HepG2 (cell line): ENCODE measurements at regions not wholly inside any gene's neighbourhood (a gene's known extent, or its start where the extent isn't known, plus 50 kb on each side); places are given as distances from the start of the nearest gene placed in this dataset.

Experiments used
- ATAC-seq: fragments of 200-7000 bp; cut with Tn5 transposase; 3 replicates; pipeline ENCODE4 v1.9.1; 2020; ENCODE audit warnings: mild to moderate bottlenecking, moderate library complexity
- BruUV-seq: library from RNA; stranded (reverse); fragments of 400-500 nt; replicated peaks from 2 replicates; lab custom pipeline; 2021; lab: Mats Ljungman, UMichigan
- CTCF ChIA-PET: fragments of 300-600 bp; formaldehyde crosslinking; extraction: SDS; loops from one replicate; lab custom pipeline; 2021; ENCODE audit warnings: low total read pairs, inconsistent platforms, low intra/inter-chr PET ratio; lab: Yijun Ruan, JAX
- POLR2A ChIA-PET: fragments of 350-600 bp; sonication (Branson Sonifier 250); formaldehyde crosslinking; loops from one replicate; lab custom pipeline; 2020; ENCODE audit warnings: antibody characterized with exemption, inconsistent platforms; lab: Yijun Ruan, JAX
- DNase-seq: peaks from one replicate; pipeline ENCODE4 v3.0.0-alpha.2; 2015; ENCODE audit warnings: low spot score
- FAIRE-seq: peaks from 3 replicates; lab custom pipeline; 2011; peaks lifted over from hg19 to GRCh38; lab: Jason Lieb, UNC
- H2AFZ ChIP-seq: one replicate; pipeline ENCODE4 v1.6.1; 2011; ENCODE audit warnings: low read length, inconsistent platforms
- H3K27ac ChIP-seq: fragments of 300-600 bp; 3 replicates; pipeline ENCODE4 v1.8.0; 2011; ENCODE audit warnings: mixed run types, mild to moderate bottlenecking, mixed read lengths, low read length, inconsistent platforms; ENCODE audit not compliant: insufficient read depth; ENCODE audit errors: extremely low read length
- H3K27me3 ChIP-seq, 2 experiments: fragments of 200-600 bp in 1 of 2; 2 replicates in 1 of 2; 3 replicates in 1 of 2; pipeline versions ENCODE4 v1.6.0 to v1.8.0; 2011; ENCODE audit warnings: low read length in 2 of 2, mild to moderate bottlenecking in 2 of 2, moderate library complexity in 2 of 2, inconsistent platforms in 1 of 2; ENCODE audit not compliant: insufficient read depth in 2 of 2, control insufficient read depth in 1 of 2
- H3K36me3 ChIP-seq, 2 experiments: fragments of 200-600 bp in 1 of 2; replicated peaks in 1 of 2; 2 replicates in 1 of 2; 3 replicates in 1 of 2; pipeline versions ENCODE4 v1.5.1 to v1.8.0; 2011; ENCODE audit warnings: low read length in 2 of 2, inconsistent platforms in 1 of 2; ENCODE audit not compliant: insufficient read depth in 2 of 2, control insufficient read depth in 1 of 2
- H3K4me1 ChIP-seq: 2 replicates; pipeline ENCODE4 v1.5.1; 2012; ENCODE audit warnings: low read length, inconsistent platforms; ENCODE audit not compliant: insufficient read depth
- H3K4me2 ChIP-seq: 2 replicates; pipeline ENCODE4 v1.6.0; 2011; ENCODE audit warnings: low read depth, low read length, inconsistent platforms
- H3K4me3 ChIP-seq, 3 experiments: fragments of 200-600 bp in 1 of 3; sonication (generic), shearing (Covaris generic) in 1 of 3; replicated peaks in 1 of 3; 2 replicates each; pipeline ENCODE4 v1.5.1; 2011 to 2016; ENCODE audit warnings: low read length in 3 of 3, inconsistent platforms in 2 of 3, low read depth in 2 of 3, mild to moderate bottlenecking in 2 of 3, control low read depth in 1 of 3, mixed read lengths in 1 of 3; ENCODE audit not compliant: insufficient read depth in 1 of 3
- H3K79me2 ChIP-seq: one replicate; pipeline ENCODE4 v1.6.1; 2011; ENCODE audit warnings: low read length, inconsistent platforms; ENCODE audit not compliant: insufficient read depth
- H3K9ac ChIP-seq: 2 replicates; pipeline ENCODE4 v1.6.0; 2011; ENCODE audit warnings: mild to moderate bottlenecking, low read depth, low read length, inconsistent platforms; ENCODE audit not compliant: insufficient read depth
- H3K9me3 ChIP-seq: 2 replicates; pipeline ENCODE4 v1.5.1; 2012; ENCODE audit warnings: mild to moderate bottlenecking, low read length
- H4K20me1 ChIP-seq: 2 replicates; pipeline ENCODE4 v1.6.0; 2011; ENCODE audit warnings: inconsistent platforms, mild to moderate bottlenecking, low read length, moderate library complexity; ENCODE audit not compliant: insufficient read depth
- BCL6 ChIP-seq: IDR thresholded peaks from 2 replicates; pipeline ENCODE4 v1.6.1; 2016; ENCODE audit warnings: missing genetic modification reagents, missing compliant biosample characterization
- CREB3 ChIP-seq: sonication (generic); formaldehyde crosslinking; IDR thresholded peaks from 2 replicates; pipeline ENCODE4 v1.5.0; 2020; ENCODE audit warnings: missing genetic modification reagents
- MIER3 ChIP-seq: IDR thresholded peaks from 2 replicates; pipeline ENCODE4 v1.6.1; 2016; ENCODE audit warnings: missing compliant biosample characterization, borderline replicate concordance
- PRDM10 ChIP-seq: sonication (generic); formaldehyde crosslinking; IDR thresholded peaks from 2 replicates; pipeline ENCODE4 v1.4.0; 2020; ENCODE audit warnings: low read depth, missing genetic modification reagents
- RORA ChIP-seq: sonication (generic); formaldehyde crosslinking; IDR thresholded peaks from 2 replicates; pipeline ENCODE4 v1.5.0; 2020; ENCODE audit warnings: mild to moderate bottlenecking, missing genetic modification reagents, moderate library complexity
- STAG1 ChIP-seq: sonication (generic); formaldehyde crosslinking; IDR thresholded peaks from 2 replicates; pipeline ENCODE4 v1.4.0; 2020; ENCODE audit warnings: missing genetic modification reagents
- U2AF2 ChIP-seq: fragments of 200-400 bp; formaldehyde crosslinking; IDR thresholded peaks from 2 replicates; pipeline ENCODE4 v1.6.1; 2017; ENCODE audit warnings: low read depth, mild to moderate bottlenecking, low read length
- ZNF17 ChIP-seq: sonication (generic); formaldehyde crosslinking; IDR thresholded peaks from 2 replicates; pipeline ENCODE4 v1.5.0; 2020; ENCODE audit warnings: mild to moderate bottlenecking, missing genetic modification reagents
- ZNF20 ChIP-seq: sonication (generic); formaldehyde crosslinking; IDR thresholded peaks from 2 replicates; pipeline ENCODE4 v1.4.0; 2020; ENCODE audit warnings: mild to moderate bottlenecking, moderate library complexity, missing genetic modification reagents
- ZNF350 ChIP-seq: sonication (generic); formaldehyde crosslinking; IDR thresholded peaks from 2 replicates; pipeline ENCODE4 v1.4.0; 2020; ENCODE audit warnings: mild to moderate bottlenecking, low read depth, missing genetic modification reagents, borderline replicate concordance
- ZNF724P ChIP-seq: sonication (generic); formaldehyde crosslinking; IDR thresholded peaks from 2 replicates; pipeline ENCODE4 v1.8.0; 2022; ENCODE audit warnings: missing genetic modification reagents, borderline replicate concordance
- ZNF747 ChIP-seq: sonication (generic); formaldehyde crosslinking; IDR thresholded peaks from 2 replicates; pipeline ENCODE4 v1.8.1; 2023; ENCODE audit warnings: missing genetic modification reagents, mild to moderate bottlenecking, borderline replicate concordance
- ZNF883 ChIP-seq: sonication (generic); formaldehyde crosslinking; IDR thresholded peaks from 2 replicates; pipeline ENCODE4 v1.5.1; 2020; ENCODE audit warnings: mild to moderate bottlenecking, missing genetic modification reagents; ENCODE audit errors: not compliant biosample characterization
- ZZZ3 ChIP-seq: sonication (generic); formaldehyde crosslinking; IDR thresholded peaks from 2 replicates; pipeline ENCODE4 v1.4.0; 2020; ENCODE audit warnings: missing genetic modification reagents, mild to moderate bottlenecking, borderline replicate concordance
- WGBS: methylation state at CpG from one replicate; pipeline ENCODE4 v1.1.6; 2017; ENCODE audit warnings: low lambda C conversion rate; 5-methylcytosine and 5-hydroxymethylcytosine counted together
- in situ Hi-C: cut with HindIII; loops from 2 replicates; pipeline ENCODE4 v1.10.0; 2017; ENCODE audit warnings: low pct_unique_long_range_greater_than_20kb; ENCODE audit not compliant: extremely low pct_ligation_motif_present
- intact Hi-C: fragments of 100-400 bp; cut with micrococcal nuclease; formaldehyde crosslinking; loops from one replicate; pipeline ENCODE4 v1.10.0; 2022; ENCODE audit not compliant: unreplicated experiment
- TF ChIP-seq, protein P1 (sequence below): sonication (generic); formaldehyde crosslinking; IDR thresholded peaks from 2 replicates; pipeline ENCODE4 v1.4.0; 2020; ENCODE audit warnings: low read depth, mild to moderate bottlenecking, missing genetic modification reagents

- DNase-seq (no peak), ATAC-seq (no peak), FAIRE-seq (no peak)
- Histone ChIP-seq H2AFZ (no peak overlapping the region), H3K9ac (no peak overlapping the region), H3K79me2 (no peaks in the 10 kb centered on the region), H3K4me3 (no peak overlapping the region), H3K4me1 (no peaks in the 10 kb centered on the region), H3K36me3 (no peaks in the 10 kb centered on the region), H3K27me3 (peaks cover 0 to 5% of the 10 kb centered on the region in 2 experiments; a peak in 1 of 5 replicates), H3K4me2 (no peak overlapping the region), H4K20me1 (no peaks in the 10 kb centered on the region), H3K27ac (no peak overlapping the region), H3K9me3 (no peaks in the 10 kb centered on the region)
- CTCF ChIA-PET = no interaction called here
- intact Hi-C loops = no loop called here
- no TSS peak for BruUV-seq
- in situ Hi-C loops = loop anchor here (10.0 kb wide), 1 partner anchor 534 kb away; no protein-coding TSS in a partner anchor
- POLR2A ChIA-PET = no interaction called here
- TF ChIP-seq ZNF724P (no peak), ZZZ3 (CRISPR knock-in tag) (no peak), MIER3 (CRISPR knock-in tag) (no peak), U2AF2 (no peak), ZNF350 (CRISPR knock-in tag) (no peak), ZNF747 (CRISPR knock-in tag) (no peak), ZNF20 (CRISPR knock-in tag) (no peak), CREB3 (no peak), ZNF883 (CRISPR knock-in tag) (no peak), RORA (CRISPR knock-in tag) (no peak), BCL6 (no peak), ZNF17 (CRISPR knock-in tag) (no peak), STAG1 (no peak), PRDM10 (CRISPR knock-in tag) (no peak)
- TF ChIP-seq, protein P1, sequence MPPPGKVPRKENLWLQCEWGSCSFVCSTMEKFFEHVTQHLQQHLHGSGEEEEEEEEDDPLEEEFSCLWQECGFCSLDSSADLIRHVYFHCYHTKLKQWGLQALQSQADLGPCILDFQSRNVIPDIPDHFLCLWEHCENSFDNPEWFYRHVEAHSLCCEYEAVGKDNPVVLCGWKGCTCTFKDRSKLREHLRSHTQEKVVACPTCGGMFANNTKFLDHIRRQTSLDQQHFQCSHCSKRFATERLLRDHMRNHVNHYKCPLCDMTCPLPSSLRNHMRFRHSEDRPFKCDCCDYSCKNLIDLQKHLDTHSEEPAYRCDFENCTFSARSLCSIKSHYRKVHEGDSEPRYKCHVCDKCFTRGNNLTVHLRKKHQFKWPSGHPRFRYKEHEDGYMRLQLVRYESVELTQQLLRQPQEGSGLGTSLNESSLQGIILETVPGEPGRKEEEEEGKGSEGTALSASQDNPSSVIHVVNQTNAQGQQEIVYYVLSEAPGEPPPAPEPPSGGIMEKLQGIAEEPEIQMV = no peak
- WGBS = 44% methylated on average over 14 of the region's 25 CpGs
Observed at GRCh38 chr19:29268721-29269393, 55.9 kb upstream of the UQCRFS1 start.
